Endothelial cell (in vitro differentiated cells): ENCODE measurements at regions not wholly inside any gene's neighbourhood (a gene's known extent, or its start where the extent isn't known, plus 50 kb on each side); places are given as distances from the start of the nearest gene placed in this dataset.

Experiments used
- DNase-seq: peaks from one replicate; pipeline ENCODE4 v3.0.0; 2021; ENCODE audit warnings: low spot score
- H3K27ac Mint-ChIP-seq: one replicate; pipeline ENCODE4 v1.8.0; 2021; ENCODE audit warnings: mixed read lengths, inconsistent platforms; ENCODE audit not compliant: unreplicated experiment
- H3K27me3 Mint-ChIP-seq: one replicate; pipeline ENCODE4 v1.8.0; 2021; ENCODE audit warnings: mild to moderate bottlenecking, moderate library complexity, mixed read lengths, inconsistent platforms; ENCODE audit not compliant: unreplicated experiment
- H3K36me3 Mint-ChIP-seq: one replicate; pipeline ENCODE4 v1.8.0; 2021; ENCODE audit warnings: mild to moderate bottlenecking, low read depth, mixed read lengths, inconsistent platforms; ENCODE audit not compliant: unreplicated experiment
- H3K4me1 Mint-ChIP-seq: one replicate; pipeline ENCODE4 v1.8.0; 2021; ENCODE audit warnings: mild to moderate bottlenecking, mixed read lengths, inconsistent platforms; ENCODE audit not compliant: unreplicated experiment
- H3K4me3 Mint-ChIP-seq: one replicate; pipeline ENCODE4 v1.8.0; 2021; ENCODE audit warnings: mild to moderate bottlenecking, mixed read lengths, inconsistent platforms; ENCODE audit not compliant: unreplicated experiment
- H3K9me3 Mint-ChIP-seq: one replicate; pipeline ENCODE4 v1.8.0; 2021; ENCODE audit warnings: mixed read lengths, inconsistent platforms; ENCODE audit not compliant: unreplicated experiment
- TF ChIP-seq, protein P1 (sequence below): fragments of 200-600 bp; sonication (generic); IDR thresholded peaks from one replicate; pipeline ENCODE4 v1.5.0; 2021; ENCODE audit warnings: antibody characterized with exemption; ENCODE audit not compliant: unreplicated experiment

DNA sequence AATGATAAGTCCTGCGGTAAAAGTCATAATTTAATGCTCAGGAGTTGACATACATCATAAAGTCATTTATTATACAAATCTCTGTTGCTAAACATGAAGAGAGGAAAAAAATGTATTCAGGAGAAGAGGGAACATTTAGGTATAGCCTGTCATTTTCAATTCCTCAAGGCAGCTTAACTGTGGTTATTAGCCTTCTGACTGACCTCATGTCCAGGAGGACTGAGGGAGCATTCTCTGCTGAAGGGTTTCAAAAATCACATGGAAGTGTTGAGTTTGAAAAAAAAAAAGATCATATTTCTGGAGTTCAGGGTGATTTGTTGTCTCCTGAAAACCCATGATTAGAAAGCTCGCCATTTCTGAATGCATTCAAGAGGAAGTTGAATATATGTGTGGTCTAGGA, 1371.1 kb upstream of the LRRTM1 start:
- Mint-ChIP-seq H3K4me1 (peaks cover 3% of the 10 kb centered on the region), H3K36me3 (no peaks in the 10 kb centered on the region), H3K27ac (no peak overlapping the region), H3K4me3 (no peak overlapping the region), H3K27me3 (no peaks in the 10 kb centered on the region), H3K9me3 (no peaks in the 10 kb centered on the region)
- no peak for DNase-seq
- TF ChIP-seq, protein P1, sequence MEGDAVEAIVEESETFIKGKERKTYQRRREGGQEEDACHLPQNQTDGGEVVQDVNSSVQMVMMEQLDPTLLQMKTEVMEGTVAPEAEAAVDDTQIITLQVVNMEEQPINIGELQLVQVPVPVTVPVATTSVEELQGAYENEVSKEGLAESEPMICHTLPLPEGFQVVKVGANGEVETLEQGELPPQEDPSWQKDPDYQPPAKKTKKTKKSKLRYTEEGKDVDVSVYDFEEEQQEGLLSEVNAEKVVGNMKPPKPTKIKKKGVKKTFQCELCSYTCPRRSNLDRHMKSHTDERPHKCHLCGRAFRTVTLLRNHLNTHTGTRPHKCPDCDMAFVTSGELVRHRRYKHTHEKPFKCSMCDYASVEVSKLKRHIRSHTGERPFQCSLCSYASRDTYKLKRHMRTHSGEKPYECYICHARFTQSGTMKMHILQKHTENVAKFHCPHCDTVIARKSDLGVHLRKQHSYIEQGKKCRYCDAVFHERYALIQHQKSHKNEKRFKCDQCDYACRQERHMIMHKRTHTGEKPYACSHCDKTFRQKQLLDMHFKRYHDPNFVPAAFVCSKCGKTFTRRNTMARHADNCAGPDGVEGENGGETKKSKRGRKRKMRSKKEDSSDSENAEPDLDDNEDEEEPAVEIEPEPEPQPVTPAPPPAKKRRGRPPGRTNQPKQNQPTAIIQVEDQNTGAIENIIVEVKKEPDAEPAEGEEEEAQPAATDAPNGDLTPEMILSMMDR = no peak

DNA sequence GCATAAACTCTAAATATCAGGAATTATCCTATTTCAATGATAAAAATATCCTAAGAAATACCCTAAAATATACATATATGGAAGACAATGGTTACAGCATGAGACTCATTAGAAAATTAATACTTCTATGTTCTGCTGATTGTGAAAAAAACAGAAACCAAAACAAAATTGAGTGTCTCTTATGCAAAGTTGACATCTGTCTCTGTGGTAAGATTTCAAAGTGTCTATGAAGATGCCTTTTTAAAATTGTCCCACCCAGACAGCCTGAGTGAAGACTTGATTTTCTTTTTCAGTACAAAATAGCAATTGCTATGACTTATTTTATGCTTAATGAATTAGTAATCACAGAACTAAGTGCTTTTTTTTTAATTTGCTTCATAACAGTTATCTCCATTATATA, 1368.4 kb upstream of the LRRTM1 start:
- Mint-ChIP-seq H3K36me3 (no peaks in the 10 kb centered on the region), H3K27me3 (no peaks in the 10 kb centered on the region), H3K9me3 (no peaks in the 10 kb centered on the region), H3K4me3 (no peak overlapping the region), H3K27ac (no peak overlapping the region), H3K4me1 (peaks cover 3% of the 10 kb centered on the region)
- no peak for DNase-seq
- TF ChIP-seq, protein P1 = no peak

DNA sequence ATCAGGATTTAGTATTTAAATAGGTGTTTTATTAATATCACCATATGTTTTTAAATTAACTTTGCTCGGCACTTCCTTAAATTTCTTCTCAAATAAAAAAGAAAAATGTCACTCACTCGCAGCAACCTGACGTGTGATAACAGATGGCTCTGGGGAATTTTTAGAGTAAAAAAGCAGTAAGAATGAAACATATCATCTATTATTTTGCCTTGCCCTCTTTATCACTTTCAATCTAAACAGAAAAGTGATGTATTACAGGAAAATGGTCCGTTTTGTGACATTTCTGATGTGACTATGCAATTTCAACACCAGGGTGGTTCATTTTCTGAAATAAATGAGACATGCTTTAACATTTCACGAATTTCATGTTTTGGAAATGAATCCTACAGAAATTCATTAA, 1368.0 kb upstream of the LRRTM1 start:
- H3K27me3 Mint-ChIP-seq = no peaks in the 10 kb centered on the region

DNA sequence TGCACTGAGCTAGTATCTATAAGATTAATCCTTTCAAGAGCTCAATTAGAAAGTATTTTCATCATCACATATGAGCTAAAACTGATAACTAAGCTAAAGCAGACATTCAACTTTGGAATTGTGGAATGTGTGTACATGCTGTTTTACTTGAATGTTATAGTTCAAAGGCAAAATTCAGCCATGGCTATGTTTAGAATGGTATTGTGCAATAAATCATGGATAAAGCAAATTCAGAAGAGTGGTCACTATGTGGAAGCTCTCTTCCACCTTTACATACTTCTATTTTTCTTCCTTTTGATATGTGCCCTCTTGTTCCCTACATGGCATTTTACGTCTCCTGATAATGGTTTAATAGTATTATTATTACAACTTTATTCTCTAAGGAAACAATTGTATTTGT, 1366.3 kb upstream of the LRRTM1 start:
- Mint-ChIP-seq H3K9me3 (no peaks in the 10 kb centered on the region), H3K27ac (no peak overlapping the region), H3K4me3 (no peak overlapping the region), H3K27me3 (no peaks in the 10 kb centered on the region), H3K4me1 (no peaks in the 10 kb centered on the region), H3K36me3 (no peaks in the 10 kb centered on the region)
- TF ChIP-seq, protein P1 = no peak
- no peak for DNase-seq

More for the DNA sequence above, 1368.0 kb upstream of the LRRTM1 start:
- Mint-ChIP-seq H3K4me3 (no peak overlapping the region), H3K9me3 (no peaks in the 10 kb centered on the region), H3K36me3 (no peaks in the 10 kb centered on the region), H3K27ac (no peak overlapping the region), H3K4me1 (peaks cover 3% of the 10 kb centered on the region)
- no peak for DNase-seq
- TF ChIP-seq, protein P1 = no peak

DNA sequence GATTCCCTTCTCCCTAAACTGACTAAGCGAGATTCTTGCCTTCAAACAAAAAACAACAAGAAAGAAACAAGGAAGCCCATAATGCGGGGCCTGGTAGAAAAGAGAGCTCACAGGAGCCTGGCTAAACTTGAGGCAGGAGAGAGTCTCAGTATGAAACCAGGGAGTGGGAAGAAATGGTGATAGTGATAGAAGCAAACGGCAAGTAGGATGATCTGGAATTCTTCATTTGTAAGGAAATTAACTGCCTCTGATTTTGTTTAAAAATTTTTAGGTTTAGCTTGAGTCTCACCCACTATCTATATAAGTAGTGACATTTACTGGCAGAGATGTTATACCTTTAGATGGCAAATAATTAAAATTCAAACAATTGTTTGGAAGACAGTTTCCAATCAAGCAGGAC, 1356.5 kb upstream of the LRRTM1 start:
- no peaks in the 10 kb centered on the region for H3K4me1 Mint-ChIP-seq

More for the DNA sequence above, 1356.5 kb upstream of the LRRTM1 start:
- peaks cover 7% of the 10 kb centered on the region for H3K9me3 Mint-ChIP-seq
- H3K36me3 Mint-ChIP-seq = peaks cover 4% of the 10 kb centered on the region
- H3K4me3 Mint-ChIP-seq = no peak overlapping the region
- H3K27me3 Mint-ChIP-seq = peaks cover 2% of the 10 kb centered on the region
- H3K27ac Mint-ChIP-seq = no peak overlapping the region
- no peak for DNase-seq
- TF ChIP-seq, protein P1 = no peak
